ENCODE measurements at regions not wholly inside any gene's neighbourhood (a gene's known extent, or its start where the extent isn't known, plus 50 kb on each side); places are given as distances from the start of the nearest gene placed in this dataset.

- no peak for TF ChIP-seq CTCF (IDR thresholded peaks at IDR 0.05; ENCODE audit: low read depth, low read length, missing input control)
- no peak for TF ChIP-seq EGR1 (IDR thresholded peaks at IDR 0.05; ENCODE audit: low read depth in 2 of 2)
- TF ChIP-seq, protein P1, sequence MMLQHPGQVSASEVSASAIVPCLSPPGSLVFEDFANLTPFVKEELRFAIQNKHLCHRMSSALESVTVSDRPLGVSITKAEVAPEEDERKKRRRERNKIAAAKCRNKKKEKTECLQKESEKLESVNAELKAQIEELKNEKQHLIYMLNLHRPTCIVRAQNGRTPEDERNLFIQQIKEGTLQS (IDR thresholded peaks at IDR 0.05) = no peak
- TF ChIP-seq TAF1 (conservative IDR thresholded peaks at IDR 0.05) = no peak
- TF ChIP-seq GABPA (IDR thresholded peaks at IDR 0.05 in 1 of 2, conservative IDR thresholded peaks at IDR 0.05 in 1 of 2) = no peak
- TF ChIP-seq, protein P2, sequence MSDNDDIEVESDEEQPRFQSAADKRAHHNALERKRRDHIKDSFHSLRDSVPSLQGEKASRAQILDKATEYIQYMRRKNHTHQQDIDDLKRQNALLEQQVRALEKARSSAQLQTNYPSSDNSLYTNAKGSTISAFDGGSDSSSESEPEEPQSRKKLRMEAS (IDR thresholded peaks at IDR 0.05) = no peak
- TF ChIP-seq JUND (IDR thresholded peaks at IDR 0.05) = no peak
Measured at GRCh38 chr11:122181372-122181771, 65.4 kb upstream of the BLID start.
